Endothelial cell of umbilical vein (primary cell): ENCODE measurements at regions not wholly inside any gene's neighbourhood (a gene's known extent, or its start where the extent isn't known, plus 50 kb on each side); places are given as distances from the start of the nearest gene placed in this dataset.

Experiments
- BruUV-seq: library from RNA; stranded (reverse); fragments of 400-500 nt; replicated peaks from 2 replicates; lab custom pipeline; 2021; lab: Mats Ljungman, UMichigan
- CTCF ChIA-PET: fragments of 300-600, 350-600 bp; sonication (Branson Sonifier 250); formaldehyde crosslinking; loops from one replicate; lab custom pipeline; 2021; ENCODE audit warnings: antibody characterized with exemption, inconsistent platforms; lab: Charles Lee
- POLR2A ChIA-PET: fragments of 300-600, 350-600 bp; sonication (Branson Sonifier 250); formaldehyde crosslinking; loops from one replicate; lab custom pipeline; 2021; ENCODE audit warnings: antibody characterized with exemption, inconsistent platforms; lab: Charles Lee
- DNase-seq: peaks from one replicate; pipeline ENCODE4 v3.0.0-alpha.2; 2011; ENCODE audit warnings: low read depth, low spot score
- FAIRE-seq: peaks from 2 replicates; lab custom pipeline; 2011; peaks lifted over from hg19 to GRCh38; lab: Jason Lieb, UNC
- H2AFZ ChIP-seq: 2 replicates; pipeline ENCODE4 v1.6.0; 2012; ENCODE audit warnings: low read depth, low read length, control low read depth, inconsistent platforms
- H3K27ac ChIP-seq: 2 replicates; pipeline ENCODE4 v1.5.1; 2011; ENCODE audit warnings: low read depth, mild to moderate bottlenecking, control low read depth, low read length, moderate library complexity; ENCODE audit not compliant: insufficient read depth
- H3K27me3 ChIP-seq, 2 experiments: 2 replicates each; pipeline versions ENCODE4 v1.6.0 to v1.6.1; 2011; ENCODE audit warnings: low read length in 2 of 2, mixed read lengths in 1 of 2; ENCODE audit not compliant: control insufficient read depth in 2 of 2, insufficient read depth in 2 of 2
- H3K36me3 ChIP-seq, 2 experiments: 2 replicates in 1 of 2; 3 replicates in 1 of 2; pipeline ENCODE4 v1.5.1; 2011; ENCODE audit warnings: low read length in 2 of 2, mild to moderate bottlenecking in 1 of 2, moderate library complexity in 1 of 2; ENCODE audit not compliant: control insufficient read depth in 2 of 2, insufficient read depth in 2 of 2; ENCODE audit errors: extremely low read depth in 1 of 2
- H3K4me1 ChIP-seq: 3 replicates; pipeline ENCODE4 v1.5.1; 2011; ENCODE audit warnings: mild to moderate bottlenecking, low read length; ENCODE audit not compliant: control insufficient read depth, insufficient read depth; ENCODE audit errors: extremely low read depth
- H3K4me2 ChIP-seq: 2 replicates; pipeline ENCODE4 v1.6.1; 2011; ENCODE audit warnings: low read length, control low read depth, mixed read lengths; ENCODE audit not compliant: insufficient read depth
- H3K4me3 ChIP-seq, 3 experiments: fragments of 200-600 bp in 1 of 3; sonication (generic), shearing (Covaris generic) in 1 of 3; replicated peaks in 1 of 3; 2 replicates each; pipeline ENCODE4 v1.5.1; 2011 to 2016; ENCODE audit warnings: control low read depth in 3 of 3, low read length in 3 of 3, mild to moderate bottlenecking in 2 of 3, inconsistent platforms in 1 of 3, low read depth in 1 of 3, moderate library complexity in 1 of 3; ENCODE audit not compliant: insufficient read depth in 1 of 3
- H3K79me2 ChIP-seq: 2 replicates; pipeline ENCODE4 v1.6.0; 2012; ENCODE audit warnings: low read length, inconsistent platforms; ENCODE audit not compliant: control insufficient read depth, insufficient read depth
- H3K9ac ChIP-seq: replicated peaks from 2 replicates; pipeline ENCODE3; 2011; ENCODE audit warnings: low read length, control low read depth; ENCODE audit not compliant: insufficient read depth; ENCODE audit errors: extremely low read depth
- H3K9me1 ChIP-seq: replicated peaks from 3 replicates; pipeline ENCODE4 v1.6.0; 2011; ENCODE audit warnings: mild to moderate bottlenecking, low read length; ENCODE audit not compliant: control insufficient read depth, insufficient read depth; ENCODE audit errors: extremely low read depth
- H3K9me3 ChIP-seq: replicated peaks from 2 replicates; pipeline ENCODE4 v1.5.1; 2012; ENCODE audit warnings: low read length, inconsistent platforms; ENCODE audit not compliant: control insufficient read depth, insufficient read depth
- H4K20me1 ChIP-seq: replicated peaks from 2 replicates; pipeline ENCODE3; 2011; ENCODE audit warnings: mild to moderate bottlenecking, low read length; ENCODE audit not compliant: control insufficient read depth, insufficient read depth; ENCODE audit errors: extremely low read depth
- EZH2 ChIP-seq: IDR thresholded peaks from 2 replicates; pipeline ENCODE4 v1.6.1; 2012; ENCODE audit warnings: borderline replicate concordance, low read depth, mild to moderate bottlenecking, moderate library complexity, low read length, inconsistent platforms; ENCODE audit not compliant: severe bottlenecking
- FOS ChIP-seq: IDR thresholded peaks from 2 replicates; pipeline ENCODE4 v1.6.1; 2011; ENCODE audit warnings: mild to moderate bottlenecking, low read length, moderate library complexity, borderline replicate concordance; ENCODE audit not compliant: insufficient read depth
- GATA2 ChIP-seq: IDR thresholded peaks from 2 replicates; pipeline ENCODE4 v1.7.0; 2011; ENCODE audit warnings: low read depth, mild to moderate bottlenecking, moderate library complexity, mixed read lengths, low read length; ENCODE audit not compliant: insufficient read length, insufficient read depth
- JUN ChIP-seq: IDR thresholded peaks from 2 replicates; pipeline ENCODE4 v1.6.1; 2011; ENCODE audit warnings: borderline replicate concordance, low read depth; ENCODE audit not compliant: insufficient read length, insufficient read depth
- MYC ChIP-seq: IDR thresholded peaks from one replicate; pipeline ENCODE4 v1.6.1; 2011; ENCODE audit warnings: mild to moderate bottlenecking, low read depth, low read length
- POLR2A ChIP-seq: IDR thresholded peaks from 2 replicates; pipeline ENCODE4 v1.6.1; 2012; ENCODE audit warnings: low read depth, mild to moderate bottlenecking, control low read depth, low read length
- POLR2AphosphoS5 ChIP-seq: IDR thresholded peaks from 2 replicates; pipeline ENCODE4 v1.6.1; 2012; ENCODE audit warnings: low read depth, mild to moderate bottlenecking, control low read depth, low read length, moderate library complexity; ENCODE audit not compliant: insufficient read depth
- dilution Hi-C: fragments of 300-500 bp; cut with MboI; formaldehyde crosslinking; loops from one replicate; pipeline ENCODE4 v1.15.0; 2019; ENCODE audit warnings: low sequenced_read_pairs; ENCODE audit not compliant: extremely low pct_ligation_motif_present
- intact Hi-C: fragments of 100-400 bp; cut with micrococcal nuclease; formaldehyde crosslinking; loops from one replicate; pipeline ENCODE4 v1.10.0; 2022
- TF ChIP-seq, protein P1 (sequence below), 2 donors: IDR thresholded peaks; 1 replicate in 1 of 2; 2 replicates in 1 of 2; pipeline ENCODE4 v1.5.1; 2011; ENCODE audit warnings: low read length in 2 of 2, mild to moderate bottlenecking in 2 of 2, moderate library complexity in 2 of 2, control low read depth in 1 of 2, inconsistent platforms in 1 of 2, low read depth in 1 of 2; ENCODE audit not compliant: insufficient read depth in 1 of 2; ENCODE audit errors: extremely low read depth in 1 of 2
- TF ChIP-seq, protein P2 (sequence below): IDR thresholded peaks from 2 replicates; pipeline ENCODE4 v1.6.1; 2011; ENCODE audit not compliant: insufficient read depth, insufficient read length

DNA sequence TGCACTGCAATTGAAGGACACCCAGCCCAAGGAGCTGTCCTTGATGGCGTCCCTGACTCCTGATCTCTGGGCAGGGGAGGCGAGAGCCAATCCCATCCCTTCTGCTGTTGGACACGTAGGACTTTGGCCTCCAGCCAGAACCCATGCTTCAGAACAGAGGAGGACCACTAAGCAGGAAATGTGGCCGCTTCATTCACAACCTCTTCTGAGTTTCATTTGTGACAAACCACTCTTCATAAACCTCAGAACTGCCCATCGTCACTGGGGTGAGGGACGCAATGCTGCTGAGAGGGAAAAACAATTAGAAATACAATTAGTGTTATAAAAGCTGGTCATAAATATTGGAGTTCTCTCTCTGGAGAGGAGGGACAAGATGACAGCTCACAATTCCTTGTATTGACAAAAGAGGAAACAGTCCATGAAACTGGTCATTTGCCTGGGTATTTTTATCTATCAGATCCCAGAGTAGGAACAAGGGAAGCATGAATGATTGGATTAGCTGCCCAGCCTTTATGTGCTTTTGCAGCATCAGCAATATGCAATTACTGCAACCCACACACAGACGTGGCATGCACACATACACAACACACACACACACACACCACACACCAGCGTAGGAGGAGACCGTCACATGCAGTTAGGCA, 216.5 kb upstream of the CADM1 start:
- intact Hi-C loops = no loop called here
- no peak for FAIRE-seq
- Histone ChIP-seq H3K9me1 (no peaks in the 10 kb centered on the region), H3K27me3 (no peaks in the 10 kb centered on the region), H2AFZ (no peak overlapping the region), H3K4me1 (no peaks in the 10 kb centered on the region), H3K4me2 (no peak overlapping the region), H4K20me1 (no peaks in the 10 kb centered on the region), H3K36me3 (no peaks in the 10 kb centered on the region), H3K9ac (no peak overlapping the region), H3K79me2 (no peaks in the 10 kb centered on the region), H3K27ac (no peak overlapping the region), H3K9me3 (peaks cover 1% of the 10 kb centered on the region), H3K4me3 (no peak overlapping the region)
- no TSS peak for BruUV-seq
- no peak for TF ChIP-seq MYC
- no peak for TF ChIP-seq JUN
- TF ChIP-seq POLR2A = no peak
- TF ChIP-seq EZH2 = no peak
- TF ChIP-seq POLR2AphosphoS5 = no peak
- TF ChIP-seq, protein P1, sequence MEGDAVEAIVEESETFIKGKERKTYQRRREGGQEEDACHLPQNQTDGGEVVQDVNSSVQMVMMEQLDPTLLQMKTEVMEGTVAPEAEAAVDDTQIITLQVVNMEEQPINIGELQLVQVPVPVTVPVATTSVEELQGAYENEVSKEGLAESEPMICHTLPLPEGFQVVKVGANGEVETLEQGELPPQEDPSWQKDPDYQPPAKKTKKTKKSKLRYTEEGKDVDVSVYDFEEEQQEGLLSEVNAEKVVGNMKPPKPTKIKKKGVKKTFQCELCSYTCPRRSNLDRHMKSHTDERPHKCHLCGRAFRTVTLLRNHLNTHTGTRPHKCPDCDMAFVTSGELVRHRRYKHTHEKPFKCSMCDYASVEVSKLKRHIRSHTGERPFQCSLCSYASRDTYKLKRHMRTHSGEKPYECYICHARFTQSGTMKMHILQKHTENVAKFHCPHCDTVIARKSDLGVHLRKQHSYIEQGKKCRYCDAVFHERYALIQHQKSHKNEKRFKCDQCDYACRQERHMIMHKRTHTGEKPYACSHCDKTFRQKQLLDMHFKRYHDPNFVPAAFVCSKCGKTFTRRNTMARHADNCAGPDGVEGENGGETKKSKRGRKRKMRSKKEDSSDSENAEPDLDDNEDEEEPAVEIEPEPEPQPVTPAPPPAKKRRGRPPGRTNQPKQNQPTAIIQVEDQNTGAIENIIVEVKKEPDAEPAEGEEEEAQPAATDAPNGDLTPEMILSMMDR (IDR thresholded peaks at IDR 0.05; ENCODE audit: extremely low read depth in 1 of 2, insufficient read depth in 1 of 2, low read depth in 1 of 2, low read length in 2 of 2) = no peak
- TF ChIP-seq, protein P2, sequence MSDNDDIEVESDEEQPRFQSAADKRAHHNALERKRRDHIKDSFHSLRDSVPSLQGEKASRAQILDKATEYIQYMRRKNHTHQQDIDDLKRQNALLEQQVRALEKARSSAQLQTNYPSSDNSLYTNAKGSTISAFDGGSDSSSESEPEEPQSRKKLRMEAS = no peak
- no peak for TF ChIP-seq GATA2
- no peak for TF ChIP-seq FOS
- dilution Hi-C loops = no loop called here
- CTCF ChIA-PET = no interaction called here
- POLR2A ChIA-PET = no interaction called here
- no peak for DNase-seq
